GM20431 (cell line): ENCODE measurements at regions not wholly inside any gene's neighbourhood (a gene's known extent, or its start where the extent isn't known, plus 50 kb on each side); places are given as distances from the start of the nearest gene placed in this dataset.

ENCODE experiments used
- in situ Hi-C: fragments of 300-500 bp; cut with MseI, MboI; formaldehyde crosslinking; loops from one replicate; pipeline ENCODE4 v1.15.0; 2020; ENCODE audit warnings: low sequenced_read_pairs; ENCODE audit not compliant: unreplicated experiment

- in situ Hi-C loops, result no loop called here
Observed at GRCh38 chr2:234318361-234318760, 178.5 kb downstream of the ARL4C start.

GRCh38 chr2:234313558-234313957 is 183.3 kb downstream of the ARL4C start:
- in situ Hi-C loops, result no loop called here

- in situ Hi-C loops, result no loop called here
Observed at GRCh38 chr2:234310166-234310565, 186.7 kb downstream of the ARL4C start.

- in situ Hi-C loops, result no loop called here
Observed at GRCh38 chr2:234309431-234309830, 187.4 kb downstream of the ARL4C start.

- in situ Hi-C loops, result no loop called here
Observed at GRCh38 chr2:234308813-234309195, 188.1 kb downstream of the ARL4C start.

- in situ Hi-C loops, result no loop called here
Observed at GRCh38 chr2:234308073-234308812, 188.6 kb downstream of the ARL4C start.

GRCh38 chr2:234307322-234307961 is 189.4 kb downstream of the ARL4C start:
- in situ Hi-C loops, result no loop called here

GRCh38 chr2:234306426-234307173 is 190.3 kb downstream of the ARL4C start:
- in situ Hi-C loops, result no loop called here

GRCh38 chr2:234305846-234306245 is 191.0 kb downstream of the ARL4C start:
- in situ Hi-C loops, result no loop called here

GRCh38 chr2:234304950-234305349 is 191.9 kb downstream of the ARL4C start:
- in situ Hi-C loops, result no loop called here

- in situ Hi-C loops, result no loop called here
Observed at GRCh38 chr2:234302664-234302991, 194.3 kb downstream of the ARL4C start.

- in situ Hi-C loops, result no loop called here
Observed at GRCh38 chr2:234300932-234301823, 195.7 kb downstream of the ARL4C start.

GRCh38 chr2:234300391-234300925 is 196.4 kb downstream of the ARL4C start:
- in situ Hi-C loops, result no loop called here

- in situ Hi-C loops, result loop anchor here (25.0 kb wide), 1 partner anchor 188 kb away; the partner anchor contains the start of gene ARL4C
Observed at GRCh38 chr2:234298918-234299317, 198.0 kb downstream of the ARL4C start.

- in situ Hi-C loops, result loop anchor here (25.0 kb wide), 1 partner anchor 190 kb away; the partner anchor contains the start of gene ARL4C
Observed at GRCh38 chr2:234296991-234297390, 199.9 kb downstream of the ARL4C start.

GRCh38 chr2:234293973-234294372 is 202.9 kb downstream of the ARL4C start:
- in situ Hi-C loops, result loop anchor here (25.0 kb wide), 1 partner anchor 193 kb away; the partner anchor contains the start of gene ARL4C

GRCh38 chr2:234292962-234293243 is 204.0 kb downstream of the ARL4C start:
- in situ Hi-C loops, result loop anchor here (25.0 kb wide), 1 partner anchor 194 kb away; the partner anchor contains the start of gene ARL4C

- in situ Hi-C loops, result loop anchor here (25.0 kb wide), 1 partner anchor 195 kb away; the partner anchor contains the start of gene ARL4C
Observed at GRCh38 chr2:234292205-234292961, 204.5 kb downstream of the ARL4C start.

- in situ Hi-C loops, result loop anchor here (25.0 kb wide), 1 partner anchor 196 kb away; the partner anchor contains the start of gene ARL4C
Observed at GRCh38 chr2:234291765-234292204, 205.1 kb downstream of the ARL4C start.
